ENCODE measurements at regions not wholly inside any gene's neighbourhood (a gene's known extent, or its start where the extent isn't known, plus 50 kb on each side); places are given as distances from the start of the nearest gene placed in this dataset.
A peak's percentile ranks its signal among the peaks of the same experiment; 100 is the strongest.

- Histone ChIP-seq H3K56ac (ENCODE audit: insufficient read length, low read depth, low read length) (no peak overlapping the region), H4K8ac (replicated peaks; ENCODE audit: insufficient read length, low read depth, low read length) (no peak overlapping the region), H2BK120ac (ENCODE audit: low read depth, low read length, poor library complexity, severe bottlenecking) (no peak overlapping the region), H3K9me3 (ENCODE audit: control insufficient read depth, low read depth, low read length) (no peaks in the 10 kb centered on the region), H3K27ac (ENCODE audit: insufficient read length, low read depth, low read length) (peak overlapping the region; percentile 74), H2BK12ac (ENCODE audit: insufficient read length, low read depth, low read length) (no peak overlapping the region), H3K23ac (ENCODE audit: insufficient read length, low read depth, low read length) (no peak overlapping the region), H4K20me1 (ENCODE audit: control insufficient read depth, insufficient read depth, insufficient read length) (no peaks in the 10 kb centered on the region), H3K79me2 (ENCODE audit: insufficient read depth, low read length) (no peaks in the 10 kb centered on the region), H3K18ac (ENCODE audit: insufficient read length, low read depth, low read length) (peak overlapping the region; percentile 96), H3K79me1 (ENCODE audit: insufficient read depth, low read depth, low read length, poor library complexity, severe bottlenecking) (no peaks in the 10 kb centered on the region), H2BK15ac (ENCODE audit: low read depth, low read length) (no peak overlapping the region), H2BK5ac (ENCODE audit: insufficient read length, low read length) (no peak overlapping the region), H2AFZ (ENCODE audit: low read length) (no peak overlapping the region), H3K9ac (ENCODE audit: extremely low read depth, insufficient read length, low read length) (peak overlapping the region; percentile 99), H4K5ac (ENCODE audit: insufficient read length, low read depth, low read length) (no peak overlapping the region), H3K4me2 (ENCODE audit: insufficient read depth, insufficient read length, low read length) (peak overlapping the region; percentile 91), H3K4ac (ENCODE audit: low read depth, low read length) (no peak overlapping the region), H4K91ac (ENCODE audit: insufficient read length, low read depth, low read length) (no peak overlapping the region), H3T11ph (ENCODE audit: low read length) (no peak overlapping the region), H2BK20ac (ENCODE audit: low read depth, low read length, poor library complexity, severe bottlenecking) (no peak overlapping the region), H3K27me3 (ENCODE audit: insufficient read depth, low read length) (no peaks in the 10 kb centered on the region), H3K4me1 (ENCODE audit: insufficient read depth, low read length) (no peaks in the 10 kb centered on the region; the same call in 1 of the 2 replicates), H3K14ac (ENCODE audit: insufficient read depth, low read length) (peak overlapping the region; percentile 99; the same call in 1 of the 2 replicates), H3K23me2 (ENCODE audit: insufficient read length, low read depth, low read length, poor library complexity, severe bottlenecking) (peaks cover 21% of the 10 kb centered on the region), H2AK5ac (ENCODE audit: insufficient read length, low read length) (no peak overlapping the region)
- peaks cover 4% of the 10 kb centered on the region; the same call in 1 of the 2 replicates for H3K27me3 Mint-ChIP-seq (ENCODE audit: low read depth)
- H3K9me3 Mint-ChIP-seq = no peaks in the 10 kb centered on the region; a peak in 2 of 5 replicates
- peak overlapping the region; percentile 90 to 98 for H3K4me3 Mint-ChIP-seq
- DNase-seq = no peak
- no peak for TF ChIP-seq CTCF (conservative IDR thresholded peaks at IDR 0.05)
- peaks cover 0 to 7% (median 2%) of the 10 kb centered on the region in 3 experiments; a peak in 3 of 7 replicates for H3K36me3 Mint-ChIP-seq (ENCODE audit: insufficient read depth in 1 of 3, low read depth in 3 of 3)
- peak overlapping the region; percentile 98 to 99 (median 98); a peak in 6 of 7 replicates for H3K27ac Mint-ChIP-seq
- no CpG with 5 or more reads among the region's 11 CpGs for WGBS (ENCODE audit: extremely low coverage, insufficient read length, low lambda C conversion rate)
- H3K4me1 Mint-ChIP-seq = peaks cover 39 to 48% of the 10 kb centered on the region in 2 experiments
These were observed 101.3 kb downstream of the OR2B2 start for GRCh38 chr6:27810768-27811450.
